ENCODE measurements at regions not wholly inside any gene's neighbourhood (a gene's known extent, or its start where the extent isn't known, plus 50 kb on each side); places are given as distances from the start of the nearest gene placed in this dataset.

DNA sequence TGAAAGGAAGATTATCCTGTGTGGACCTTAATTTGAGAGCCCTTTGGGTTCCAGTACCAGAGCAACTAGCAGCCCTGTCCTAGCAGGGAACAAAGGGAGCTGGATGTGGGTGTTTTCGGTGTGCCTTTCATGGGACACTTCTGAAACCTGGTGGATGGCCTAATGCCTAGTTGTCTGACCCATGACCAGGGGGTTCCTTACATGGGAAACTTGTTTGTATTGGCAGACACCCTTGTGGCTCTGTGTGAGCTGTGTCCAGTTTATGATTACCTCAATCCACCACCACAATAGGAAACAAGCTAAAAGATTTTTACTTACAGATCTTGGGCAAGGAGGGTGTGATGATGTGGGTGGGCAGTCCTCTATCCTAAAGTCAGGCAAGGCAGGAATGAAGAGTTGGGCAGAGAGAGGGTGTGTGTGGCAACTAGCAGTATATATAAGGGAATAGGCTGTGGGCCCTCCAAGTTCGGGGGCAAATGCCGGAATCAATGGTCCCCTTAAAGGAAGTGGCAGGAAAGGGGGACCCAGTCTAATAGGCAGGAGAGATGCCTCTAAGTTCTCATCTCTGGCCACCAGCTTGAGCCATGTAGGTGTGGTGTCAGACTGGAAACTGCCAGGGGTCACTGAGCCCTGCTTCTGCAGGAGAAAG lies 264.6 kb downstream of the QKI start:
- peaks cover 7% of the 10 kb centered on the region for H3K4me1 ChIP-seq
- no peaks in the 10 kb centered on the region for H3K36me3 ChIP-seq
- TF ChIP-seq, protein P1, sequence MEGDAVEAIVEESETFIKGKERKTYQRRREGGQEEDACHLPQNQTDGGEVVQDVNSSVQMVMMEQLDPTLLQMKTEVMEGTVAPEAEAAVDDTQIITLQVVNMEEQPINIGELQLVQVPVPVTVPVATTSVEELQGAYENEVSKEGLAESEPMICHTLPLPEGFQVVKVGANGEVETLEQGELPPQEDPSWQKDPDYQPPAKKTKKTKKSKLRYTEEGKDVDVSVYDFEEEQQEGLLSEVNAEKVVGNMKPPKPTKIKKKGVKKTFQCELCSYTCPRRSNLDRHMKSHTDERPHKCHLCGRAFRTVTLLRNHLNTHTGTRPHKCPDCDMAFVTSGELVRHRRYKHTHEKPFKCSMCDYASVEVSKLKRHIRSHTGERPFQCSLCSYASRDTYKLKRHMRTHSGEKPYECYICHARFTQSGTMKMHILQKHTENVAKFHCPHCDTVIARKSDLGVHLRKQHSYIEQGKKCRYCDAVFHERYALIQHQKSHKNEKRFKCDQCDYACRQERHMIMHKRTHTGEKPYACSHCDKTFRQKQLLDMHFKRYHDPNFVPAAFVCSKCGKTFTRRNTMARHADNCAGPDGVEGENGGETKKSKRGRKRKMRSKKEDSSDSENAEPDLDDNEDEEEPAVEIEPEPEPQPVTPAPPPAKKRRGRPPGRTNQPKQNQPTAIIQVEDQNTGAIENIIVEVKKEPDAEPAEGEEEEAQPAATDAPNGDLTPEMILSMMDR (IDR thresholded peaks at IDR 0.05; ENCODE audit: low read depth, low read length) = no peak
- H3K27me3 ChIP-seq = no peaks in the 10 kb centered on the region
- DNase-seq = no peak
- no peak overlapping the region for H3K4me3 ChIP-seq (ENCODE audit: low read depth, low read length)
- no peaks in the 10 kb centered on the region for H3K9me3 ChIP-seq

DNA sequence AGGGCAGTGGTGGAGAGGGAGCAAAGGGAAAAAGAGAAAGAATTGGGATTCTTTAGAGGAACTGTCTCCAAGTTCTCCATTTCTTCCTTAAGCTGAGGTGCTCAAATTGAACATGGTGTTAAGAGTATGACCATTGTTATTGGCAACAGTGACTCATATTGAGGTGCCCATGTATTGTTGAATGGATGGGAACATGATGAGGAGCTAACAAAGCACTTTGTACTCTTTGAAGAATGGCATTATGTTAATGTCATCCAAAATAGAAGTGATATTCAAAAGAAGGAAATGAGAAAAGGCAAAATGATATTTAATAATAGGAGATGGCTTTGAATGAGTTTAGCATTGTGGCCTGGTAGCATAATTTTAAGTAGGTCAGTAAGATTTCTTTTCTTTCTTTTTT lies 261.1 kb downstream of the QKI start:
- Histone ChIP-seq H3K4me3 (ENCODE audit: low read depth, low read length) (no peak overlapping the region), H3K36me3 (no peaks in the 10 kb centered on the region)
- TF ChIP-seq, protein P1 (IDR thresholded peaks at IDR 0.05; ENCODE audit: low read depth, low read length) = no peak

DNA sequence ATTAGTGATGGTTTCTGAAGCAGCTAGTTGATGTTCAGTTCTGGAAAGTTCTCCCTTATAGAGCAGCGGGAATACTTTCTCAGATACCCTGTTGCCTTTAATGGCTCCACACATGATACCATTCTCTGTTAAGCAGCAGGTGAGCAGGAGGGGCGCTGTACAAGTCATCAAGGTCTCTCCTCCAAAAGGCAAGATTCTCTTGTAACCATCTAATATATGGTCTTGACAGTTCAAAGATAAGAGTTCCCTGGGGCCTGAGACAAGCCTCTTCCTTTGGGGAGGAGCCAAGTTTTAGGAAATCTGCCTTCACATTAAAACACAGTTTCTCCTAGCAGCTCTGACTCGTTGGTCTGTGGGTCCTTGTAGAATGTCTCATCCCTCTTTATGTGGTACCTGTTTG lies 258.2 kb downstream of the QKI start:
- H3K9me3 ChIP-seq = no peaks in the 10 kb centered on the region; the same call in 1 of the 2 replicates
- no peaks in the 10 kb centered on the region for H3K36me3 ChIP-seq
- TF ChIP-seq, protein P1 (IDR thresholded peaks at IDR 0.05; ENCODE audit: low read depth, low read length) = no peak
- H3K27me3 ChIP-seq = no peaks in the 10 kb centered on the region
- H3K4me3 ChIP-seq (ENCODE audit: low read depth, low read length) = no peak overlapping the region
- no peak for DNase-seq
- peaks cover 13% of the 10 kb centered on the region; the same call in 1 of the 2 replicates for H3K4me1 ChIP-seq

More for the DNA sequence above, 261.1 kb downstream of the QKI start:
- DNase-seq = no peak
- H3K4me1 ChIP-seq = peaks cover 7% of the 10 kb centered on the region
- H3K9me3 ChIP-seq = no peaks in the 10 kb centered on the region; the same call in 1 of the 2 replicates
- no peaks in the 10 kb centered on the region for H3K27me3 ChIP-seq

DNA sequence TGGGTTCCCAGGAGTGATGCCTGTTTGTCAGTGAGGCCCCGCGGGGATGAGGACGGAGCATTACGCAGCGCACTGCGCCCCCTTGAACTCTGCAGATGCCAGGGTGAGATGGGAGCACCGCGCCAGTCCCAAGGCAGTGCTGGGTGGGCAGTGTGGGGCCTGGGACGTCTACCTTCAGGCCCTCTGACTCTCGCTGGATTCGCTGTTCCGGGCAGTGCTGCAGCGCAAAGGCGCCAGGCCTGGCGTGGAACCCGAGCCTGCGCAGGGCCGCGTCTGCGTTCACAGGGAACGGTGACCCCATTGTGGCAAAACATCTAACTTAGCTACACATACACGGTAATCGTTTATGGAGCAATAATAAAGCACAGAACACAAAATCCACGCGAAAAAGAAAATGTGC lies 257.3 kb downstream of the QKI start:
- TF ChIP-seq, protein P1 (IDR thresholded peaks at IDR 0.05; ENCODE audit: low read depth, low read length) = no peak
- no peaks in the 10 kb centered on the region for H3K36me3 ChIP-seq
- no peaks in the 10 kb centered on the region; the same call in 1 of the 2 replicates for H3K9me3 ChIP-seq
- H3K27me3 ChIP-seq = no peaks in the 10 kb centered on the region
- H3K4me1 ChIP-seq = peaks cover 20% of the 10 kb centered on the region; the same call in 1 of the 2 replicates
- no peak overlapping the region for H3K4me3 ChIP-seq (ENCODE audit: low read depth, low read length)
- DNase-seq = no peak

DNA sequence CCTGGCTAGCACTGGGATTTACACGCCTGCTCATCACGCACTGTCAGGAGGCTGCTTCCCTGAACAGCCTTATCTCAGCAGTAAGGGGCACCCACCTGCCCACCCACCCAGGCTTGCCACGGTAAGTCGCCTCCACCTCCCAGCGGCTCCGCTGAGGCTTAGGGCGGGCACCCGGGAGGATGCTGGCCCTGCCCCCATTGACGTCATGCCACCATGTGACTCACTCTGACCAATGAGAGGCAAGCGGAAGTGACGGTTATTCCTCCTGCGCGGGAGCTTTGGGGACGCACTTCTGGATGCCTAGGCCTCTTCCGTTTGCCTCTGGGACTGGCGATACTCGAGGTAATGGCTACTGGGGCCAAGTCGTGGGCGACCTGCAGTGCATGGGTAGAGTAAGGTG lies 256.8 kb downstream of the QKI start:
- no peaks in the 10 kb centered on the region; the same call in 1 of the 2 replicates for H3K9me3 ChIP-seq
- peaks cover 20% of the 10 kb centered on the region; the same call in 1 of the 2 replicates for H3K4me1 ChIP-seq
- H3K27me3 ChIP-seq = no peaks in the 10 kb centered on the region
- H3K36me3 ChIP-seq = no peaks in the 10 kb centered on the region
- no peak overlapping the region for H3K4me3 ChIP-seq (ENCODE audit: low read depth, low read length)
- TF ChIP-seq, protein P1 (IDR thresholded peaks at IDR 0.05; ENCODE audit: low read depth, low read length) = no peak
- no peak for DNase-seq

DNA sequence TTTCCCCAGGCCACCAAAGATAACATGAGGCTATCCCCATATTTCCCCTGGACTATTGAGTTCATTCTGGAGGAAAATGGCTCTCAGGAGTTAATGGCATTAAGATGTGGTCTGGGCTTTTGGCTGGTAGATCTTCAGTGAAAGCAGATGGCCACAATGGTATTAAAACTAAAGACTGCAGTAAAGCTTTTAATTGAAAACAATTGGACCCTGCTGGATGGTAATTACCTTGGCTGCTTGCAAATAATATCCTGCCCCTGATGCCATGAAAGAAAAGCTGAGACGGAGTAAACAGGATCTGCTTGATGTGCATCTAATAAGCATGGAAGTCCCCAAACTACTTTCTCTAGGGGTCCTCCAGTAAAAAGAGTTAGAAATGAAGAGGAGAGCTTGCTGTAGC lies 255.8 kb downstream of the QKI start:
- H3K4me1 ChIP-seq = peaks cover 20% of the 10 kb centered on the region; the same call in 1 of the 2 replicates

More for the DNA sequence above, 255.8 kb downstream of the QKI start:
- Histone ChIP-seq H3K36me3 (no peaks in the 10 kb centered on the region), H3K9me3 (no peaks in the 10 kb centered on the region; the same call in 1 of the 2 replicates), H3K4me3 (ENCODE audit: low read depth, low read length) (no peak overlapping the region), H3K27me3 (no peaks in the 10 kb centered on the region)
- TF ChIP-seq, protein P1 (IDR thresholded peaks at IDR 0.05; ENCODE audit: low read depth, low read length) = no peak
- peak; percentile 39 for DNase-seq
